IPS-18c (cell line): ENCODE measurements at regions not wholly inside any gene's neighbourhood (a gene's known extent, or its start where the extent isn't known, plus 50 kb on each side); places are given as distances from the start of the nearest gene placed in this dataset.
"Not testable (repeated sequence)": the region's sequence is repeated elsewhere in the genome, so short reads cannot be mapped to it uniquely, and the experiment has no call there.

Source experiments
- H3K4me3 ChIP-seq: 2 replicates; pipeline ENCODE4 v1.7.0; 2013; ENCODE audit warnings: low read depth, mild to moderate bottlenecking, low read length, moderate library complexity; ENCODE audit not compliant: insufficient read depth
- H3K9me3 ChIP-seq: one replicate; pipeline ENCODE4 v1.6.1; 2013; ENCODE audit warnings: mild to moderate bottlenecking, low read length, moderate library complexity; ENCODE audit not compliant: control insufficient read depth, insufficient read depth

DNA sequence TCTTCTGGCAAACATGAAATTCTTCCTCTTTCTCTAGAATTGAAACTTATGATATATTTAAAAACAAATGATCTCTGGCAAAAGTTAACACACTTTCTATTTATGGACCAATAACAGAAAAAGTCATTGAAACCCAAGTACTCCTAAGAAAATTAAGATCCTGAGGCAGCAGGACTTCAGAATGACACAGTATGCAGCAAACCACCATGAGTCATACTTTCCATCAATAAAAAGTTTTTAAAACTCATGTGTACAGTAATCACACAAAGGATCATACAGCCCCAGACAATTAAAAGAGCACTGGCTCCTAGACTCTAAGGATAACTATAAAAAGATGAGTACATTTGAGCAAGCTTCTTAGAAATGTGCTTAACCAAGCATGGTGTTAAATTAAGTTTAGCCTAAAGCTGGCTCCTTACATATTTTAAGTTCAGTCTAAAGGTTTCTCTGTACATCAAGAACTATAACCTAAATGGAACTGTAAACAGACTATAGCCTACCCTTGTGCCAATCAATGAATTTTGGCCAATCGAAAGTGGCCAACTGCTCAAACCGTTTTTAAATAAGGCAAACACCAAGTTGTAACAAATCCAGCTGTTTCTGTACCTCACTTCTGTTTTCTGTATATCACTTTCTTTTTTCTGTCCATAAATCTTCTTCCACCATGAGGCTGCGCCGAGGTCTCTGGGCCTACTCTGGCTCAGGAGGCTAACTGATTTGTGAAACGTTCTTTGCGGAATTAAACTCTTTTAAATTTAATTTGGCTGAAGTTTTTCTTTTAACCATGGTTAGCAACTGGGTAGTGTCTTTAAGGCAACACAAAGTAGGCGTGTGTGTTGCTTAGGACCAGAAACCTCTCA is 232.1 kb upstream of the PIK3R1 start:
- Histone ChIP-seq H3K9me3 (no peaks in the 10 kb centered on the region), H3K4me3 (no peak overlapping the region)

DNA sequence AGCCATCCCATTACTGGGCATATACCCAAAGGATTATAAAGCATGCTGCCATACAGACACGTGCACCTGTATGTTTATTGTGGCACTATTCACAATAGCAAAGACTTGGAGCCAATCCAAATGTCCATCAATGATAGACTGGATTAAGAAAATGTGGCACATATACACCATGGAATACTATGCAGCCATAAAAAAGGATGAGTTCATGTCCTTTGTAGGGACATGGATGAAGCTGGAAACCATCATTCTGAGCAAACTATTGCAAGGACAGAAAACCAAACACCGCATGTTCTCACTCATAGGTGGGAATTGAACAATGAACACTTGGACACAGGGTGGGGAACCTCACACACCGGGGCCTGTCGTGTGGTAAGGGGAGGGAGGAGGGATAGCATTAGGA is 233.4 kb upstream of the PIK3R1 start:
- H3K9me3 ChIP-seq, H3K4me3 ChIP-seq: not testable (repeated sequence)

DNA sequence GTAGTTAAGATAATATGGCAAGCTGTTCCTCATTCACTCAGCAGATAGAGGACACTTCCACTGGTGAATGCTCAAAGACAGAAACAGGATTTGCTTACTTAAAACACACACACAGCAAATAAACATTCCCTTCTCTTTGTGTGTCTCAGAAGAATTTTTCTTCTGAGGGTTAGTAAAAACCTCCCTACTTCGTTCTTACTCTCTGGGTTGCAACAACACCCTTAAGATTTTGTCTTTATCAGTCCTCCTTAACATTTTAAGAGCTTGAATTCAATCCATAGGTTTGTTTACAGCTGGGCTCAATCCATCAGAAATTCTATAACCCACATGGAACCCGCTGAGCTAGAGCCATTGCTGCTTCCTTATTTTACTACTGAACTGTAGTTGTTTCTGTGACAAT is 237.4 kb upstream of the PIK3R1 start:
- H3K9me3 ChIP-seq = no peaks in the 10 kb centered on the region
- H3K4me3 ChIP-seq = no peak overlapping the region

DNA sequence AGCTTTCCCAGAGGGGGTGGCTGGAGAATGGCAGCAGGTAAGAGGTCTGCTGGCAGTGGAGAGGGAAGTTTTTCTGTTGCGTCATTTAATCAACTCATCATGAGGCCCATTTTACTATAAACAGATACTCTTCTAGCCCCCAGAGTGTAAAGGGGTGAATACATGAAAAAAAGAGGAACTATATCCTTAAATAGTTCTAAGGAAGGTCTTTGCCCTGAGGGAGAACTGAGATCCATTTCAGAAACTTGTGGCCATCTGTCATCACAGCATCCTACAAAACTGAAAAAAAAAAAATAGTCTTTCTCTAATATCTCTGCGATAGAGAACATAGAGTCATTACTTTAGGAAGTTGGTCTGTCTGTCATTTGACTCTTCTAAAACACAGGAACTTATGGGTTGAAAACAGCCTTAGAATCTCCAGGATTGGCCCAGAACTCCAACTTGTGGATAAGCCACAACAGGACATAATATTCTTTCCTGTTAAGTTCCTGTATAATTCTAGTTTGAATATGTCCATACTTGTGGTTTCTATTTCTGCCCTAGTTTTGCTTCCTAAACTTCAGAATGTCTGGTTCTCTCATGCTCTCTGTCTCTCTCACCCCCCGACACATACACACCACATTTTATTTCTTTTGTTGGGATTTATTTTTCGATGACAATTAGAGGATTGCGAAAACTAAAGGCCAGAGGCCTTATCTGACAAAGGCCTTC is 238.5 kb upstream of the PIK3R1 start:
- Histone ChIP-seq H3K4me3 (no peak overlapping the region), H3K9me3 (no peaks in the 10 kb centered on the region)

DNA sequence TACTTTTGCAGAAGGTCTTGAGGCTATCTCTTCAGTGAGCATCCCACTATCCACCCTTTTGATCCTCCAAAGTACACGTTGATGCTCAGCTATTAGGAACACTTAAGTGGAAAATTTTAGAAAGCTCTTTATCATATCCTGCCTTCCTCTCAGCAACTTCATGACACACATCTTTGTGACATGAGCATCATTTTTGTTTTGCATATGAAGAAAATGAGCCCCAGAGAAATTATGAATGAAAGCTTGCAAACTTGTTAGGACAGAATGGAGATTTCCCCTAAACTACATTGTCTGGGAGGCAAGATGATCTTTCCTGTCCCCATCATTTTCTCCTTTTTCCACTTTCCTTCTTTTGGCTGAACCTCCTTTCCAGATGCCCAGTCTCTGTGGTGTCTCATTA is 239.4 kb upstream of the PIK3R1 start:
- H3K4me3 ChIP-seq = no peak overlapping the region
- no peaks in the 10 kb centered on the region for H3K9me3 ChIP-seq

DNA sequence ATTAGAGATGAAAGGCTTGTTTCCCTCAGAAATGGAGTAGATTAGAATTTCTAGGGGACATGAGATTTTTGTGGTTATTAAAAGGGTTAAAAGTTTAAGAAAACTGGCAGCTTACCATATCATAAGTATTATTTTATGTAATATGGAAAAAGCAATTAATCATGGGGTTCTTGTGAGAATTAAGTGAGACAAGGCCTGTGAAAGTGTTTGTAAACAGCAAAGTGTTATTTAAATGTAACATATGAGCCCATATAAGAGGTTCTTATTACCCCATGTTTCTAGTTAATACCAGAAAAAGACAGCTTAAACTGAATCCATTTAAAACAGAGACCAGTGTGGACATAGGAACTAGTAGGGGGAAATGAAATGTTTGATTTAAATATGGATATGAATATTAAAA is 241.1 kb upstream of the PIK3R1 start:
- Histone ChIP-seq H3K9me3 (no peaks in the 10 kb centered on the region), H3K4me3 (no peak overlapping the region)

DNA sequence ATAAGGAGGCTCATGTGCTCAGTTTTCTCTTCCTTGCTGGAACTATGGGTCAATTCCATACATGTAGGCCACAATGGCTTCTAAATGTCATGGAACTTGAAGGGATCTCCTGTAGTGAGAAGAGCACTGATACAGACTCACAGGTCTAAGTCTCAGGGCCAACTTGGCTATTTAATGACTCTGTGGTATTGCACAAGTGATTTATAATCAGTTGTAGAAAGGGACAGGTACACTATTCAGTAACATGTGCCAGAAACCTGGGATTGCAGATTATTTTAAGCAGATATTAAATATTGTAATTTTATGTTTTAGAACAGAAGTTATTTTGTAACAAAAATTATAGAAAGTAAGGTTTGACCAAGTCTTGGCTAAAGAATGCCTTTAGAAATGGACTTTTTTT is 241.5 kb upstream of the PIK3R1 start:
- Histone ChIP-seq H3K4me3 (no peak overlapping the region), H3K9me3 (no peaks in the 10 kb centered on the region)

DNA sequence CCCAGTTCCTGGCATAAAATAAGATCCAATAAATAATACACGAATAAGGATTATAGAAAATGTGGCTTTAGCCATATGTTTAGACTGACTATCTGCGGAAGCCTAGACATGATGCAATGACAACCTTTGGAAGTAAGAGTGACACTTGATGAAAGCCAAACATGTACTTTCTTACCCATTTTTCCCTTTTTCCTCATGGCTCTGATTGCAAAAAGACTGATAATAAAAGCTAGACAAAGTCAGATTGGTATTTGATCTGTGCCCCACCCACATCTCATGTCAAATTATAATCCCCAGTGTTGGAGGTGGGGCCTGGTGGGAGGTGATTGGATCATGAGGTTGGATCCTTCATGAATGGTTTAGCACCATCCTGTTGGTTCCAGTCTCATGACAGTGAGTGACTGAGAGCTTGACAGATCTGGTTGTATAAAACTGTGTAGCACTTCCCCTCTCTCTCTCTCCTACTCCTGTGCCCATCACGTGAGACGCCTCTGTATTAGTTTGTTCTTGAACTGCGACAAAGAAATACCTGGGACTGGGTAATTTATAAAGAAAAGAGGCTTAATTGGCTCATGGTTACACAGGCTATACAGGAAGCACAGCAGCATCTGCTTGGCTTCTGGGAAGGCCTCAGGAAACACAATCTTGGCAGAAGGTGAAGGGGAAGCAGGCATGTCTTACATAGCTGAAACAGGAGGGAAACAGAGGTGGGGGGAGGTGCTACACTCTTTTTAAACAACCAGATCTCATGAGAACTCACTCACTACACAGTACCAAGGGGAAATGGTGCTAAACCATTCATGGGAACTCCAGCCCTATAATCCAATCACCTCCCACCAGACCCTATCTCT is 243.4 kb upstream of the PIK3R1 start:
- no peak overlapping the region for H3K4me3 ChIP-seq
- H3K9me3 ChIP-seq = no peaks in the 10 kb centered on the region

DNA sequence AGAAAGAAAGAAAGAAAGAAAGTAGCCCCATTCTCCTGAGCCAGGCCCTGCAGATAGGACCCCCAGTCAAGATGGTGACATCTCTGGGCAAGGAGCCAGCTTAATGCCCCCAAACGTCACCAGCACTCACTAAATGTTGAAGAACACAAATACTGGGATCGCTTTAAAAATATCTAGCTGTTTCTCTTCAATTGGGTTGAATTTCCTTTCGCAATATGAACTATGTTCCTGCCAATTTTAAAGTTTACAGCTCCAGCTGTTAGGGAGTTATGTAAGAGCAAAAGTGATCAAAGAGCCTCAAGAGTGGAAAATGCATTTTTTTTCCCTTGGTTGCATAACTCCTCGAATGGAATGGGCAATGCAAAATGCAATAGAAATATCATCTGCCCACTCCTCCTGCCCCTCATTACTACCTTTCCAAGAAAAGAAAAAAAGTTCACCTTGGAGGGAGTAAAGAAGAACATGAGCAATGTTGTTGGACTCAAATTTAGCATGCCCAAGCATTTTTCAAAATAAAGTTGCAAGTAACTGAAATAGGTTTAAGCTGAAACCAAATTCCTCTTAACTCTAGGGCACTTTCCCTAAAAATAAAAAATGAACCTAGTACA is 244.2 kb upstream of the PIK3R1 start:
- Histone ChIP-seq H3K9me3 (no peaks in the 10 kb centered on the region), H3K4me3 (no peak overlapping the region)

DNA sequence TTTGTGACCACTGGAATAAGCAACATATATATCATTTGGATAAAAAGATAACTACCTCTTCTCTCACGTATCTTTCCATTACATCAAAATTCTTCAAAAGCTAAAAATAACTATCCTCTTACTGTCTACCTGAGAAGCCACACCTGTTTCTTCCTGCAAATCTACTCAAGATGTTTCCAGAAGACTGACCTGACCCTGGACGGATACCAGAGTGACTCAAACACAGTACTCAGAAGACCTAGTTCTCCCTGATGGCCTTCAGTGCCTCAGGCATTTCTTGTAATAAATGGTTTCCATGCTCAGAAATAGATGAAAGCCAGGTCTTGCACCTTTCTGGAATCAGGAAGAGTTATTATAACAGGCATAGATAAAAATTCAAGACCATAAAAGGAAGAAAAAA is 245.9 kb upstream of the PIK3R1 start:
- Histone ChIP-seq H3K4me3 (no peak overlapping the region), H3K9me3 (no peaks in the 10 kb centered on the region)

DNA sequence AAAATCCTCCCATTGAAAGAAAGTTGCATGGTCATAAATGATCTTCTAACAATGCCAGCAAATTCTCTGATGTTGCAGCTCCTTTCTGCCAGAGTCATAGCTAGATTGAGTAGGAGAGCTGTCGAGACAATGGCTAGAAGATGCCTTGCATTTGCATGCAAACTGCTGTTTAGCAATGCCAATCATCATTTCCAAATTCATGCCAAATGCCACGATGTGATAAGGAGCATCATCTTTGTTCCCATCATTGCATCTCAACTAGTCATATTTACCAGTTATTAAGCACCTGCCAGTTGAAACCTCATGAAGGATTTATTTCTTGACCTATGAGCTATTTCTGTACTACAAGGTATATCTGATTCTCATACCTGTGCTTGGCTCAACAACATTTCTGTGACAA is 246.4 kb upstream of the PIK3R1 start:
- no peaks in the 10 kb centered on the region for H3K9me3 ChIP-seq
- no peak overlapping the region for H3K4me3 ChIP-seq

DNA sequence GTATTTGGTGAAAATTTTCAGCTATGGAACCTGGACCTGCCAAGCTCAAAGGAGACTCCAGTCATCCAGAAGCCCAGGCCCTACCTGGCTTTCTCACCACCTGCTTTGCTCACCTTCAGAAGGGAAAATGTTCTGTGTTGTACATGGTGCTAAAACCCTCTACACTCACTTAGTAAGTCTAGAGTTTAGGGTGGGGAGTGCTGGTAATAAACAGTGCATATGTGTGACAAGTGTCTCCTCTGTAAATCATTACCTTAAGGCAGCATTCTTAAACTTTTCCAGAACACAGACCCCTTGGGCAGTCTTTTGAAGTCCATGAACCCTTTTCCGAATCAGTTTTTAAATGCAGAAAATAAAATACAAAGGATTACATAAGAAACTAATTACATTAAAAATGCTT is 248.8 kb upstream of the PIK3R1 start:
- H3K4me3 ChIP-seq = no peak overlapping the region
- H3K9me3 ChIP-seq = no peaks in the 10 kb centered on the region

DNA sequence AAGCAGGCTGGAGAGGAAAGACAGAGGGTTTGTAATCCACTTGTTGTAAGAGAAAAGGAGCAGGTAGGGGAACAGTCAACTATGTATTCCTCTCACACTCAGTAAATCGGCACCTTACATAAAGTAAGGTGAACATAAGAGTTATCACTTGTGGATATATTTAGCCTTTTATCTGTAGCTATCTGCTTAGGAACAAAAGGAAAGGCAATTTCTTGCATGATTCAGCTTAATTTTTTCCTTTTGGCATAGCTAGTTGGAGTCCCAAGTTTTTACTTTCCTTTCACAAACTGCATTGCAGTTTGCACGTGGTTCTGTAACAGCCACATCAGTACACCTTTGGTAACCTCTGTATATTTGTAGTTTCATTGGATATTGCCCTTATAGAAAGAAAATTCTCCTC is 250.9 kb upstream of the PIK3R1 start:
- no peak overlapping the region for H3K4me3 ChIP-seq
- no peaks in the 10 kb centered on the region for H3K9me3 ChIP-seq

DNA sequence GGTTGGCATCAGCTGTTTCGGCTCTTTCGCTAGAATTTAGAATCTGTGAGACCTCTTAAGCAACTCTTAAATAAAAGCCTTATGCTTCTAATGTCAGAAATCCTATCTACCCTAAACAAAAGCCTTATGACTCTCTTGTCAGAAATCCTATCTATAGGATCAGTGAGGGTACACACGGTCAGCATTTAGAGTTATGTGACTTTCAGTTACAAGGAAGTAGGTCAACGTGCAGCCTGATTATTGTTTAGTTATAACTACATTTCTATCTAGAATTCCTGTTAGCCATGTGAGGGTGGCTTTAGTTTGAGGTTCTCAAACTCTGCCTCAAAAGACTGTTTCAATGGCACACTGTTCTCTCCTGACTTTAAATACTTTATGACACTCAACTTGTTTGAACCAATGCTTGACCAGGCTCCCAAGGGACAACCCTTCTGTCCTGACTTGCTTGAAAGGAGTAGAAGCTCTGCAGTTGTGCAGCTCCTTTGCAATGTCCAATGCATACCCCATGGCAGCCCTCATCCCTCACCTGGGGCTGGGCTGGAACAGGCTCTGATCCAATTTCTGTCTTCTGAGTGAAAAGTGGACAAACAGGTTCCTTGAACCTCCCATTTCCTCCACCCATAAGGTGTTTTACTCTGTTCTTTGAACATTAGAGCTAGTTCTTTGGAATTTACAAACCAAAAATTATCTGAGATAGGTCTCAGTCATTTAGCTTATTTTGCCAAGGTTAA is 251.6 kb upstream of the PIK3R1 start:
- Histone ChIP-seq H3K4me3 (no peak overlapping the region; the same call in 1 of the 2 replicates), H3K9me3 (no peaks in the 10 kb centered on the region)

DNA sequence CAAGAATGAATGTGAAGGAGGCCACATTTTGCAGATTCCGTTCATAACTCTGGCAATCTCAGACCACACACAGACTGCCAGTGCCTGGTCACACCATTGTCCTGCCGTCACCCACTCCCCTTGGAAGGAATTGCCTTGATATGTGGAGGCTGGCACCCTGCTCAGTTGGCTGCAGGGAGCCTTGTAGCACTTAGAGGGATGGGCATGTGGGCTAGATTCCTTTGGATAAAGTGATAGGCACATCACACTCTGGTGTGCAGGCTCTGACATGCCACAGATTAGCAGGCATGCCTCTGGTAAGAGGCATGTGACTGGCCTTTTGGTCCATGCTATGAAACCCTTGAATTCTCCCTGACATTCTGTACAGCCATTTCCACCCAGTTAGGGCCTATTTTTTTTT is 254.6 kb upstream of the PIK3R1 start:
- Histone ChIP-seq H3K4me3 (no peak overlapping the region), H3K9me3 (no peaks in the 10 kb centered on the region)

DNA sequence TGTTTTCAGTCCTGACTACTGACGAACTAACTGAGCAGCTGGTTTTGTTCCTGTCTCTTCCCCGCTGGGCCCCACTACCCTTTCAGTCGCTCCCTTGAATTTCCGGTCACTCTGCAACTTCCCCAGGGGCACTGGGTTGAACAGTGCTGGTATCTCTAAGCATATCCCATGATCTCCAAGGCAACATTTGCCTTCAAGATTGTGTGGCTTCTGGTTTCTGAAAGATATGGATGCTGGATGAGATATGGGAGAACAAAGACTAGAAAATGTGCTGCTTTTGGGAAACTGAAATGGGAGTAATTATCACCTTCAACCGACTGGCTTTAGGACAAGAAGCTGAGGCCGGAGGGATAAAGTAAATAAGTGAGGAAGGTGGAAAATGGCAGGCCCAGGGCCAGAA is 258.2 kb upstream of the PIK3R1 start:
- H3K9me3 ChIP-seq = no peaks in the 10 kb centered on the region
- H3K4me3 ChIP-seq = no peak overlapping the region

DNA sequence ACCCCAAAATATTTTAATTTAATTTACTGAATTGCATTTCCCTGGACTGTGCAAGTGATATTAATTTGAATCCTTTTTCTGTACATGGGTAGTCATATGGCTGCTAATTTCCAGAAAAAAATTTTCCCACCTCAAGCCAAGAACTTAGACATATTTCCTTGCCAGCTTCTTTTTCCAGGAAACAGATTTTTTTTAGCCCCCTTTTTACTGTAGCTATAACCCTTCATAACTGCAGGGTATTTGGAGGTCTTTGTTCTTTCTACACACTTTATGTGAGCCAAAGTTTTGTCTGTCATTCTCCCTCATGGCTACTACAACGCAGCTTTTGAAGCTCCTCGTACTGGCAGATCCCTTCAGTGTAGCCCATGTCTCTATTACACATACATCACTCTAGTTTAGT is 261.2 kb upstream of the PIK3R1 start:
- H3K9me3 ChIP-seq = no peaks in the 10 kb centered on the region
- H3K4me3 ChIP-seq = no peak overlapping the region
